Liver (tissue), 3 donors: ENCODE measurements at regions not wholly inside any gene's neighbourhood (a gene's known extent, or its start where the extent isn't known, plus 50 kb on each side); places are given as distances from the start of the nearest gene placed in this dataset.

Experiments used
- CTCF ChIP-seq: fragments of 150-350 bp; IDR thresholded peaks from 2 replicates; pipeline ENCODE4 v1.5.1; 2017; ENCODE audit warnings: improper control_type of control experiment, low read depth, low read length; ENCODE audit not compliant: missing input control
- EGR1 ChIP-seq, 2 donors: IDR thresholded peaks; 2 replicates each; pipeline ENCODE4 v1.6.1; 2016 to 2018; ENCODE audit warnings: antibody characterized with exemption in 2 of 2, low read depth in 2 of 2
- FOXA1 ChIP-seq: IDR thresholded peaks from 2 replicates; pipeline ENCODE4 v1.6.1; 2016; ENCODE audit warnings: antibody characterized with exemption
- GABPA ChIP-seq, 2 donors: IDR thresholded peaks in 1 of 2; conservative IDR thresholded peaks in 1 of 2; 2 replicates each; pipeline ENCODE4 v1.6.1; 2016; ENCODE audit warnings: antibody characterized with exemption in 2 of 2, mild to moderate bottlenecking in 1 of 2, moderate library complexity in 1 of 2
- HNF4G ChIP-seq: IDR thresholded peaks from 2 replicates; pipeline ENCODE4 v1.6.1; 2016; ENCODE audit warnings: antibody characterized with exemption
- JUND ChIP-seq, 2 donors: IDR thresholded peaks; 2 replicates each; pipeline ENCODE4 v1.6.1; 2016; ENCODE audit warnings: antibody characterized with exemption in 2 of 2
- MAX ChIP-seq: IDR thresholded peaks from 2 replicates; pipeline ENCODE4 v1.6.1; 2016; ENCODE audit warnings: antibody characterized with exemption
- NR2F2 ChIP-seq: IDR thresholded peaks from 2 replicates; pipeline ENCODE4 v1.6.1; 2016; ENCODE audit warnings: antibody characterized with exemption
- RAD21 ChIP-seq, 2 donors: IDR thresholded peaks; 2 replicates each; pipeline ENCODE4 v1.6.1; 2016; ENCODE audit warnings: antibody characterized with exemption in 2 of 2, mild to moderate bottlenecking in 2 of 2
- REST ChIP-seq: IDR thresholded peaks from 2 replicates; pipeline ENCODE4 v1.6.1; 2016; ENCODE audit warnings: antibody characterized with exemption, mild to moderate bottlenecking
- SP1 ChIP-seq: IDR thresholded peaks from 2 replicates; pipeline ENCODE4 v1.6.1; 2018; ENCODE audit warnings: antibody characterized with exemption, mild to moderate bottlenecking
- TAF1 ChIP-seq: conservative IDR thresholded peaks from 2 replicates; pipeline ENCODE4 v1.6.1; 2016; ENCODE audit warnings: antibody characterized with exemption, mild to moderate bottlenecking
- YY1 ChIP-seq: IDR thresholded peaks from 2 replicates; pipeline ENCODE4 v1.6.1; 2016; ENCODE audit warnings: antibody characterized with exemption, mild to moderate bottlenecking
- ZBTB33 ChIP-seq: IDR thresholded peaks from 2 replicates; pipeline ENCODE4 v1.6.1; 2016; ENCODE audit warnings: antibody characterized with exemption
- donor health status: healthy.
- donor health status: healthy.

- TF ChIP-seq GABPA (IDR thresholded peaks at IDR 0.05 in 1 of 2, conservative IDR thresholded peaks at IDR 0.05 in 1 of 2) (no peak), NR2F2 (no peak), JUND (IDR thresholded peaks at IDR 0.05) (no peak), TAF1 (no peak), ZBTB33 (no peak), CTCF (no peak), RAD21 (IDR thresholded peaks at IDR 0.05) (no peak), YY1 (no peak), MAX (no peak), SP1 (no peak), FOXA1 (no peak), EGR1 (IDR thresholded peaks at IDR 0.05; ENCODE audit: low read depth in 2 of 2) (no peak), REST (no peak), HNF4G (no peak)
Observed at GRCh38 chr1:116239916-116240315, 128.7 kb downstream of the MAB21L3 start.
